ENCODE measurements at regions not wholly inside any gene's neighbourhood (a gene's known extent, or its start where the extent isn't known, plus 50 kb on each side); places are given as distances from the start of the nearest gene placed in this dataset.

DNA sequence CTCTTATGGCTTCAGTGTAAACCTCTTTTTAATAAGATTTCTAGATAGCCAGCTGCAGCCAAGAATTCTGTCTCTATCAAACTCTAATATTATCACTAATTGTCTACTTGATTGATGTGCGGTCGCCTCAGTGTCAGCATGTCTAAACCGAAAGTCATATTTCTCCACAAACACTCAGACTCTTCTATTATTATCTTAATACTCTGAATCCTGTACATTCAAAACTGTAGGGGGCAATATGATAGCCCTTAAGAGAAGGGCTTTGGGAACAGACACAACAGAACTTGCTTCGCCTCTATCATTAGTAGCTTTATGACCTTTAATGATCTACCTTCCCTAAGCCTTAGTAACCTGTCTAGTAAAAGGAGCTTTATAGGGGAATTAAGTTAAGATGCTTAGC lies 379.7 kb upstream of the PTCHD4 start:
- TF ChIP-seq, protein P1, sequence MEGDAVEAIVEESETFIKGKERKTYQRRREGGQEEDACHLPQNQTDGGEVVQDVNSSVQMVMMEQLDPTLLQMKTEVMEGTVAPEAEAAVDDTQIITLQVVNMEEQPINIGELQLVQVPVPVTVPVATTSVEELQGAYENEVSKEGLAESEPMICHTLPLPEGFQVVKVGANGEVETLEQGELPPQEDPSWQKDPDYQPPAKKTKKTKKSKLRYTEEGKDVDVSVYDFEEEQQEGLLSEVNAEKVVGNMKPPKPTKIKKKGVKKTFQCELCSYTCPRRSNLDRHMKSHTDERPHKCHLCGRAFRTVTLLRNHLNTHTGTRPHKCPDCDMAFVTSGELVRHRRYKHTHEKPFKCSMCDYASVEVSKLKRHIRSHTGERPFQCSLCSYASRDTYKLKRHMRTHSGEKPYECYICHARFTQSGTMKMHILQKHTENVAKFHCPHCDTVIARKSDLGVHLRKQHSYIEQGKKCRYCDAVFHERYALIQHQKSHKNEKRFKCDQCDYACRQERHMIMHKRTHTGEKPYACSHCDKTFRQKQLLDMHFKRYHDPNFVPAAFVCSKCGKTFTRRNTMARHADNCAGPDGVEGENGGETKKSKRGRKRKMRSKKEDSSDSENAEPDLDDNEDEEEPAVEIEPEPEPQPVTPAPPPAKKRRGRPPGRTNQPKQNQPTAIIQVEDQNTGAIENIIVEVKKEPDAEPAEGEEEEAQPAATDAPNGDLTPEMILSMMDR (conservative IDR thresholded peaks at IDR 0.05) = no peak
- no peak for TF ChIP-seq ZFX (IDR thresholded peaks at IDR 0.05)

All from C4-2B (cell line).